Anterior cingulate cortex (tissue), 58 donors: ENCODE measurements at regions not wholly inside any gene's neighbourhood (a gene's known extent, or its start where the extent isn't known, plus 50 kb on each side); places are given as distances from the start of the nearest gene placed in this dataset.
A peak's percentile ranks its signal among the peaks of the same experiment; 100 is the strongest.
"Not testable (repeated sequence)": the region's sequence is repeated elsewhere in the genome, so short reads cannot be mapped to it uniquely, and the experiment has no call there.

Experiments used
- DNase-seq, 58 donors: peaks; one replicate each; lab custom pipeline; 2025; lab: John Stamatoyannopoulos, UW

DNA sequence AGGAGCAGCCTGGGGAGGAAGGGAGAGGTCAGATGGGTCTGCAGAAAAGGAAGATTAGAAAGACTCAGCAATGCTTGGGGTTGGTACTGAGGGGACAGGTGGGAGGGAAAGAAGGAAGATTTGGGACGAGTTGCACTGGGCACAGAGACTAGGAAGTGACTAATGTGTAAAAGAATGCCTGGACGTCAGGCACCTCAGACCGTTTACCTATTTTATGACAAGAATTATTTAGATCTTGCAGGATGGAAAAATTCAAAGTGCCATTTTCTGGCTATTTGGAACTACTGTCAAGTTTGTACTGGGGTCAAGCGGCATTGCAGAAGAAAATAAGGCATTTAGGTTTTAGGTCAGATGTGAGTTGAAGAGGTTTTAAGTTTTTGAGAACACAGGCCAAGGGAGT is 1558.4 kb upstream of the PRR20A start:
- not testable (repeated sequence) for DNase-seq

DNA sequence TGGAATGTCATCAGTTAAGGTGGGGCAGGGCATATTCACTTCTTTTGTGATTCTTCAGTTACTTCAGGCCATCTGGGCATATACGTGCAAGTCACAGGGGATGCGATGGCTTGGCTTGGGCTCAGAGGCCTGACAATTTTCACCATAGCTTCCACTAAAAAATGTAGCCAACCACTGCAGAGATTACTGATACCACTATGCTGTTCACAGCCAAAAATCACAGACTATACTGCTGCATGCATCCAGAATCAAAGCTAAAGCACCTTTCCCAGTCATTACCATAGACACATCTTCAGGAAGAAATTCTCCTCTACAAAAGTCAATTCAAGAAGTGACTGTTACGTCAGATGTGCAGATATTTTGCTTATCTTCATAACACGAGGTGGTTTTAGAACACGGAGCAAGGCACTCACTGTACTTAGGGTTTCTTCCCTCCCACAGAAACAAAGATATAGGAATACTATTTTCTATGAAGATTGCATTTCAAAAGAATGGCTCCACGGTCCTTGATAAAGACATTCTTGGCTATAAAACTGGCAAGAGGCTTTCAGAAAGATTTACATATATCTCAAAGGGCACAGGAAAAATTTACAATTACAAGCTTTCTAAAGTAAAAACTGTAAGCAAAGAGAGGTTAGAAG is 1556.6 kb upstream of the PRR20A start:
- no peak for DNase-seq

DNA sequence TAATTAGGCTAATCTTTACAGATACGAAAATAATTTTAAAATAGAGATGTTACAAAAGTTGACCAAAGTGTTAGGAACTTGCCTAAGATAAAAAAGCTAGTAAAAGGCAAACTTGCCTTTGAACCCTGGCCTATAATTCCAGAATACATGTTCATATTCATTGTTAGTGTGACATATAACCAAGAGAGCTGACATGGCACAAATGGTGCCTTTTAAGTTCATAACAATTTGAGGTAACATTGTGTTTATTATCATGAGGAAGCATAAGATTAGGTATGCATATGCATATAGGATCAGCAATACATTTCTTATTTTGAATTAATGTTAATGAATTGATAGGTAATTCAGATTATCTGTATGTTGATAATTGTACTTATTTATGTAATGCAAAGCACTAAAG is 1537.9 kb upstream of the PRR20A start:
- DNase-seq = no peak

GRCh38 chr13:55606045-55606665 is 1534.6 kb upstream of the PRR20A start:
- DNase-seq = peak in 1 of 58 donors; percentile 3

- no peak for DNase-seq
These were observed 1527.1 kb upstream of the PRR20A start for GRCh38 chr13:55613429-55614187.

- no peak for DNase-seq
These were observed 1525.6 kb upstream of the PRR20A start for GRCh38 chr13:55615081-55615480.

GRCh38 chr13:55617241-55617640 is 1523.5 kb upstream of the PRR20A start:
- no peak for DNase-seq

- no peak for DNase-seq
These were observed 1513.5 kb upstream of the PRR20A start for GRCh38 chr13:55627221-55627620.

- DNase-seq = no peak
These were observed 1508.3 kb upstream of the PRR20A start for GRCh38 chr13:55632402-55632801.

DNA sequence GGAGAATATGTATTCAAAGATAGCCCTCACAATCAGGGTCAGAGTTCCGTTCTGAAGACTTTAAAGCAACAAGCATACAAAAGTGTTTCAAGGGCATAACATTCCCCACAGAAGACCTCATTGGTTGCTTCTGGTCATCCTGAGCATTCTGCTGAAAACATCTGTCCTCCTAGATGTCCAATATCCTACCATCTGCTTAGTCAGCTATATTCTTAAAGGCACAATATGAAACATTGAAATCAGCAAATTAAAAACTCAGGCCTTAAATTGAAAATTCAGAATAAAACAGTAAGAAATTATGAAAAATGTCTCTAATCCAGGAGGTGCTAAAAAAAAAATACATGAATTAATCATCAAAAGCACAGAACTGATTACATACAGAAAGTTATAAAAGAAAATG is 1491.2 kb upstream of the PRR20A start:
- DNase-seq = no peak

DNA sequence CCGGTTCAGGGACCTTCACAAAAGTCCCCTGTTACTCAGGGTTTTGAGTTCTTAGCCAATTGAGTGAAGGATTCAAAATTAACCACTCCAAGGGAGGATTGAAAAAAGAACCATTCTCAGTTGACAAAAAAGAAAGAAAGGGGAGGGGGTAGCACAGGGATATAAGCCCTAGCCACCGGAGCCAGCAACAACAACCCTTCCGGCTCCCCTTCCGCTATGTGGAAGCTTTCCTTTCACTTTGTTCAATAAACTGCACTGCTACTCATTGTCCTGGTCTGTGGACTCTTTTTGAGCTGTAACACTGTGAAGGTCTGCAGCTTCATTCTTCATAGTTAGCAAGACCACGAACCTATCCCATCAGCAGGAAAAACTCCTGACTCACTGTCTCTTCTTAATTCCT is 1488.1 kb upstream of the PRR20A start:
- no peak for DNase-seq

GRCh38 chr13:55653497-55653896 is 1487.2 kb upstream of the PRR20A start:
- no peak for DNase-seq

DNA sequence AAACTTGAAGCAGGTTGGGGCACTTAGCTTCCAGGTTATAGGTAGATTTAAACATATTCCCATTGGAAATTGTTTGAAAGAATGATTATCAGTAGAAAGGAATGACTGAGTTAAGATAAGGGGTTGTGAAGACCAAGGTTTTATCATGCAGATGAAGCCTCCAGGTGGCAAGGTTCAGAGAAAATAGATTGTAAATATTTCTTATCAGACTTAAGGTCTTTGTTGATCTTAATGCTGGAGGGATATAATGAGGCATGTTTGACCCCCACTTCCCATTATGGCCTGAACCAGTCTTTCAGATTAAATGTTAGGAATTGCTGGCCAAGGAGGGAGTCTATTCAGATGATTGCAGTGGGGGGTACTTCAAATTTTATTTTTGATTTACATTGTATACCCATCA is 1486.5 kb upstream of the PRR20A start:
- no peak for DNase-seq

- DNase-seq = not testable (repeated sequence)
These were observed 1480.5 kb upstream of the PRR20A start for GRCh38 chr13:55660264-55660663.

GRCh38 chr13:55660851-55661250 is 1479.9 kb upstream of the PRR20A start:
- DNase-seq = no peak

DNA sequence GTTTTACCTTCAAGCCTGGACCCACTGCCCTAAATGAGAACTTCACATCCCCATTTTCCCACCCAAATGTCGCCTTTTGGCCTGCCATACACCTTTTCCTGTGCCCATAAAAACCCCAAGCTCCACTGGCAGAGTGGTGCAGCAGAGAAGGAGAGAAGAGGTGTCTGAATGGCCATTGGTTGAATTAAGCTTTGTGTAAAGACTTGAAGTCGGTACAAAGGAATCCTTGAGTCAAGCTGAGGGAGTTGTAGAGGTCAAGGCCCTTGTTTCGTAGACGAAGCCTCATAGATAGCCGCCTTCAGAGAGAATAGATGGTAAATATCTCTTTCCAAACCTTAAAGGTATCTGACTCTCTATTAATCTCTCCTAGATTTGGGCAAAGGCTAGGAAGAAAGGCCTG is 1479.2 kb upstream of the PRR20A start:
- no peak for DNase-seq

DNA sequence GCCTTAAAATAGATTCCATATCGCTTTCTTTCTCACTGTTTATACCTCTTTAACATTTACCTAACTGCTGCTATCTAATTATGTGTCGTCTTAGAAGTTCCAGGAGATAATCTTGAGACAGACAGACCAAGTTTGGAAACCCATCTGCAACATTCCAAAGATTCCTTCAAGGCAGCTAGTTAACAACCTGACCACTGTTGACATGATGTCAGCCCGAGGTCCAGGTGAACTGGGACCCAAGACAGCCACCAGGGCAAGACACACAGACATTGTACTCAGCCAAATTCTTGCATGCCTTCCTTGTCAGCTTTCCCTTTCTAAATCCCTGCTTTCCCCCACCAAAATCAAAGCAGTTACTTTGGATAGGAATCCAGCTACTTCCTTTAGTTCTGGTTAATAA is 1476.5 kb upstream of the PRR20A start:
- DNase-seq = no peak

GRCh38 chr13:55669051-55669450 is 1471.7 kb upstream of the PRR20A start:
- DNase-seq = no peak

- no peak for DNase-seq
These were observed 1466.8 kb upstream of the PRR20A start for GRCh38 chr13:55673910-55674309.

DNA sequence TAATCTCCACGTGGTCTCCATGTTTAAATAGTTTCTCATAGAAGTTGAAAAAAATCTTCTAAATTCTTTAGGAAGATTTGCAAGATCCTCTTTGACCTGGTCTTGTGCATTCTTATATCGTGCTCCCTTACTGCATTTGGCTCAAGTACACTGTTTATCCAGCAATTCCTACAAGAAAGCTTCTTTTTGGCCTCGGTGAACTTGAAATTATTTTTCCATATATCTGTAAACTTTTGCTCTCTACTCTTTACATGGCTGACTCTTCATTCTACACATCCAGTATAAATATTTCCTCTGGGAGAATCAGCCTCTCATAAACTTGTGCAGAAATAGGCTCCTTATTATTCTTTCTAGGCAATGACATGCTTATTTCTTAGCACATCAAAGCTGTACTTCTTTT is 1457.9 kb upstream of the PRR20A start:
- no peak for DNase-seq

DNA sequence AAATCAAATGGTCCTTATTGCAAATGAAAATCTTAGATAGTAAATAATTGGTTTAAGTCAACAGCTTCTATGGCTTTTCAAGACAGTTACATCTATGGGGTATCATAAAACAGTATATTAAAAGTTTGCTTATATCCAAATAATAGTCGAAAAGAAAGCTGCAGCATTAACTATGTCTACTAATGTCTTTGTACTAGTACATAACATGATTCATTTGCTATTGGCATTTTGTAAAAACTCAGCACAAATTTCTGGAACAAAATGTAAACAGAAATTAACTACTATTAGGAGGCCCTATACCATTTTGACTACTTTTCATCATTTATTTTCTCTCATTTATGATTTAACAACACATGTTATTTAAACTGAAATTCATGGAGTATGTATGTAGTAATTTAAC is 1435.2 kb upstream of the PRR20A start:
- no peak for DNase-seq

DNA sequence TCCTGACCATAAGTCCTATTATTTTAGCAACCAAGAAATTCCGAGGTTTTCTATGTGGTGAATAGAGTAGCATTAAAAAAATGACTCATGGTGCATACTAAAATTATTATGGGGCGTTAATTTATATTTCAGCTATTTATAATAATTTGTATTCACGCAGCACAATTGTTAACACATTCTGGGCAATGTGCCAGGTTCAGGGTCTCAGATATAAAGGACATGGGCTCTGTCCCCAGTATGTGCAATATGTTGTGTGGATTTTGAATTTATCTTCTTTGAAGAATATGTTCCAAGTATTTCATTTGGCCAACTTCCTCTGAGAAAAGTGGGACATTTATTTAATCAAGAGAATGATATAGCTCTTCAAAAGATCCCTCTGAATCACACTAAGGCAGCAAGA is 1434.7 kb upstream of the PRR20A start:
- no peak for DNase-seq
